DMS53 (cell line): ENCODE measurements at regions not wholly inside any gene's neighbourhood (a gene's known extent, or its start where the extent isn't known, plus 50 kb on each side); places are given as distances from the start of the nearest gene placed in this dataset.

Experiments used
- DNase-seq: peaks from one replicate; lab custom pipeline; 2025; lab: John Stamatoyannopoulos, UW

DNA sequence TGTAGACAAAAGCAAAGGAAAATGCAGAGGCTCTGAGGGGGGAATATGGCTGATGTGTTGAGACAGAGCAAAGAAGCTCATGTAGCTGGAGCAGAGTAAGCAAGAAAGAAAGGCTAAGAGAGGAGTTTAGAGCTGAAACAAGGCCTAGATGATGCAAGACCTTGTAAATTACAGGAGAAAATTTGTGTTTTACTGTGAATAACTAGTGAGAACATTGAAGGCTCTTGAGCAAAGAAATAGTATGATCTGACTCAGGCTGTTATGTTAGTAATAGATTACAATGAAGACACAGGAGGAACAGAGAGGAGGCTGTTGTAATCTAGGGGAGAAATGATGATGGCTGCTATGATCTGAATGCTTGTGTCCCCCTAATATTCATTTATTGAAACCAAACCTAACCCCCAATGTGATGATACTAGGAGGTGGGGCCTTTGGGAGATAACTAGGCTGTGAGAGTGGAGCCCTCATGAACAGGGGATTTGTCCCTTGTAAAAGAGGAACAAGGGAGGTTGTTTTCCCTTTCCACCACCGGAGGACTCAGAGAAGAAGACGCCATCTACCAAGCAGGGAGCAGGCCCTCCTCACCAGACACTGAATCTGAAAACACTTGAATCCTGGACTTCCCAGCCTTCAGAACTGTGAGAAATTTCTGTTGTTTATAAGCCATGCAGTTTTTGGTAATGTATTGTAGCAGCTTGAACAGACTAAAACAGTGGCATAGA is 394.9 kb downstream of the HTR7 start:
- DNase-seq, result no peak

DNA sequence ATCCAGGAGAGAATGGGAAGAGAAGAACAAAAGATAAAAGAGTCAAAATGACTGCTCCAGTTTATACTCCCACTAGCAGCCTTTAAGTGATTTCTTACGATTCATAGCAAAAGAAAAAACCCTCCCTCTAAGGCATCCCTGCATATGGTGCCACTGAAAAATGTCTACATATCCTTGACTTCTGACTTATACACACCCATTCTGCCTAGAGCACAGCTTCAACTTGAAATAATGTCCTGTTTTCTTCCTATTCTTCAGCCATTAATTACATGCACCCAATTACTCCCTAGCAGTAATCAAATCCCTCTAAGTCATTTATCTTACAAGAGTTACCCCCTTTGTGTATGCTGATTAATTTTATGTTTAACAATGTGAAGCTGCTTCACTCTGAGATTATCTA is 393.5 kb downstream of the HTR7 start:
- no peak for DNase-seq

DNA sequence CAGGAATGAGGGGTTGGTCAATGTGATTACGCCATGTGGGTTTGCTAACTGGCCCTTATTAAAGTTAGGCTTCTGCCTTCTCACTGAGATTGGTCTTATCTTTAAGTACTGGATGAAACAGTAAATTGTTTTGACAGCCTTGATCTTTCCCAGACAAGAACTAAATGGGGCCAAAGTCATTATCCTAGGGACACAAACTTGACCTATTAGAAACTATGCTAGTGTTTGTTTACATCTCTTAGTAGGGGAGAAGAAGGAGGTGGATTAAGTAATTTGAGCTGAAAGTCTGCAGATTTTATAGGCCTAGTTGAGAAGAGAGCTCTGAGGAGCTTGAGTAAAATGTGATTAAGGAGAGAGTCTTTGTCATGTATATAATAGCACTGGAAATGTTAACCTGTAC is 386.9 kb downstream of the HTR7 start:
- DNase-seq, result no peak

DNA sequence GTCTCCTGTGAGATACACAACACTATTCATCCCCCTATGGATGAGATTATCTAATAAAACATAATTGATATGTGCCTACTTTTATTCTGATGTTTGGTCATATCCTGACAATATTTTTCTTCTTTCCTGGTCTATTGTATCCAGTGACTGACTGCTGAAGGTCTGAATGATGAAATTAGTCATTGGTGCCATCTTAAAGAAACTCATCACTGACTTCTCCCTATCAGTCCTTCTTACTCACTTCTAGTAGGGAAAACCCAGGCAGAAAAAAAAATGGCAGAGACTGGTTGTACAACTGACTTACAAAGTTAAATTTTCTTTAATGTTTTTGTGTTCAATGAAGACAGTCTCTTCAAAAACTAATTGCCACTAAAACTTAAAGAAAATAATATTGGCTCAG is 377.4 kb downstream of the HTR7 start:
- no peak for DNase-seq

DNA sequence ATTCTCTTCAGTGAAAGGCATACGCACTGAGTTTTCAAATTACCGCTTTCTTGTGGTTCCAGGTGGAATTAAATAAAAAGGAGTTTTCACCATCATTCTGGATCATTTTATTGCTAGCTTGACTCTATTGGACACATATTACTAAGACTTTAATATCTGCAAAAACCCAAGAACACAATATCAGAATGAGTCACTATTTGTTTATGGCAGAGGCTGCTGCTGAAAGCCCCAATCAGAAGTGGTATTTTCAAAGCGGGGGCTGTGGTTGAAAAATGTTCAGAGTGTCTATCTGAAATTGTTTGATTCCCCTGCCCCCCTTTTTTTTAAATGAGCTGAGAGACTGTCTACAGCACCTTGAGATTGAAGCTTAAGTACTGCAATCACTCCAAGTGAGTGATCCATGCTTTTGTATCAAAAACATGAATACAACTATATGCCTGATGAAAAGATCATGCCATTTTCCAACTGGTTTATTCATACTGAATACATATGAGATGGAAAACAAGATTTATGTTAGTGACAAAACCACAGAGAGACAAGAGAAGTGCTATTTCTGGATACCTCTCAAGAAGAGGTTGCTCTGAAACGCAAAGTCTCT is 376.4 kb downstream of the HTR7 start:
- peak; percentile 9 for DNase-seq

DNA sequence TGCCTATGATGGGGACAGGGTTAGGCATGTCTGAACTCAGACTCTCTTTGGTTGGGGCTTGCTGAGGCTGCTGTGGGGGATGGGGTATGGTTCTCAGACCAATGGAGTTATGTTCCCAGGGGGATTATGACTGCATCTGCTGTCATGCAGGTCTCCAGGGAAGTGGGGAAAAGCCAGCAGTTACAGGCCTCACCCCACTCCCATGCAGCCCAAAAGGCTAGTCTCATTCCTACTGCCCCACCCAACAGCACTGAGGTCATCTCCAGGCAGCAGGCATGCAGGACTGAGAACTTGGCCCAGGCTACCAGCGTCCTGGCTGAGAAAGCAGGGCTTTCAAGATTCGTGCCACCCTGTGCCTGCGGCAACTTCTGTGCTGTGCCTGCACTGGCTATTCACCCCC is 373.3 kb downstream of the HTR7 start:
- peak; percentile 20 for DNase-seq

DNA sequence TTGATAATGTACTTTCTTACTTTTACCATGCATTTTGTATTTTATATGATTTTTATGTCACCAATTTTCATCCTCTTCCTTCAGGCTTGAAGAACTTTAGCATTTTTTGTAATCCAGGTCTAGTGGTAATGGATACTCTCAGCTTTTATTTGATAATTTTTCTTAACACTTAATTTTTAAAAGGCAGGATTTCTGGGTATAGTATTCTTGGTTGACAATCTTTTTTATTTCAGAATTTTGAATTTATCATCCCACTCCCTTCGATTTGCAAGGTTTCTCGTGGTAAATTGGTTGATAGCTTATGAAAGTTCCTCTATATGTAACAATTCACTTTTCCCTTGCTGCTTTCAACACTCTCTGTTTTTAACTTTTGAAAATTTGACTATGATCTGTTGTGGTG is 363.7 kb downstream of the HTR7 start:
- no peak for DNase-seq

DNA sequence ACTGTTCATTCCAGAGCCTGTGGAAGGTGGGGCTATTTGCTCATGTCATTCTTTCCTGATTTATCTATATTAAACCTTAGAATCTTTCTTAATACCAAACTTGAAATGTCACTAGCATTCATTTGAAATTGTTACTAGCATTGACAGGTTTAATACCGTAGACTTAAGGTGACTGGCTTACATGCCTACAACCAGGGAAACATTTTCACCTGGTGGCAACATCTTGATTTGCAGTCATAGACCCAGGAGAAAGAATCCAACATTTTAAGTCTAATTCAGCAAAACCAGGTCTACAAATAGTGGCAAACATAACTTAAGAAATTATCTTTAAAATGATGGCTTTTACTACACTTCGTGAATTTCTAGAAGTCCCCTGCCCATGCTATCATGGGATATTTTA is 353.7 kb downstream of the HTR7 start:
- DNase-seq, result peak; percentile 3

DNA sequence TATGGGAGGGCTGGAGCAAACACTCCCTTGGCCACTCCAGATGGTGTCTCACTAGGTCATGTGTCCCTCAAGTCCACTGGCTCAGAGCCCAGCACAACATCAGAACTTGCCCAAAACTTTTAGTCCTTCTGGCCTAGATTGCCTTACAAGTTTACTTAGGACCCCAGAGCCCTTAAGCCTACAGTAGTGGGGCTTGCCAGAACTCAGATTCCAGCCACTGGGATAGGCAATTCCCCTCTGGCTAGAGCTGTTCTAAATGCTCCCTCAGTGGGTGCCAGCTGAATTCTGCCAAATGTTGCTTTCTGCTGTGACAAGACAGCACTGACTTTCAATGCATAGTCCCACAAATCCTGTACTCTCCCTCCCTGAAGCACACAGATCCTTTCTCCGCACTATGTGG is 331.1 kb downstream of the HTR7 start:
- no peak for DNase-seq

DNA sequence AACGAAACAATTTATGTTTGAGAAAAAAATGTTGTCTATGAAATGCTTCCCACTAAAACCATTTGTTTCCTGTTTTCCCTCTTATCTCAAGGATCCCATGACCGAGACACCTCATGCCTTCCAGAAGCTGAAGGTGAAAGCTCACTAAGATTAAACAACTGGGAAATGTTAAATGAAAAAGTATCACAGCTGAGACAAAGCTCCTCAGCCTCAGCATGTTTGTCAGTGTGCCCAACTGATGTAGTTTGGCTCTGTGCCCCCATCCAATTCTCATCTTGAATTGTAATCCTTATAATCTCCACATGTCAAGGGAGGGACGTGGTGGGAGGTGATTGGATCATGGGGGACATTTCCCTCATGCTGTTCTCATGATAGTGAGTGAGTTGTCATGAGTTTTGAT is 327.3 kb downstream of the HTR7 start:
- no peak for DNase-seq

DNA sequence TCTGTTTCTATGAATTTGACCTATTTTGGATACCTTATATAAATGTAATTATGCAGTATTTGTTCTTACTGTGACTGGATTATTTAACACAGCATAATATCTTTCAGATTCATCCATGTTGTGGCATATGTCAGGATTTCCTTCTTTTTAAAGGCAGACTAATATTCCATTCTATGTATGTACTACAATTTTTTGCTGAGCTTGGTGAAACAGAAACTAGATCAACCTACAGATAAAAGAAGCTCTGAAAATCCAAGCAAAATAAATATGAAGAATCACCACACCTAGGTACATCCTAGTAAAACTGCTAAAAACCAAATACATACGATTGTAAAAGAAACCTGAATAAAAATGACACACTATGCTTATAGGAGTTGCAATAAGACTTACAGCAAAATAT is 300.5 kb downstream of the HTR7 start:
- no peak for DNase-seq

DNA sequence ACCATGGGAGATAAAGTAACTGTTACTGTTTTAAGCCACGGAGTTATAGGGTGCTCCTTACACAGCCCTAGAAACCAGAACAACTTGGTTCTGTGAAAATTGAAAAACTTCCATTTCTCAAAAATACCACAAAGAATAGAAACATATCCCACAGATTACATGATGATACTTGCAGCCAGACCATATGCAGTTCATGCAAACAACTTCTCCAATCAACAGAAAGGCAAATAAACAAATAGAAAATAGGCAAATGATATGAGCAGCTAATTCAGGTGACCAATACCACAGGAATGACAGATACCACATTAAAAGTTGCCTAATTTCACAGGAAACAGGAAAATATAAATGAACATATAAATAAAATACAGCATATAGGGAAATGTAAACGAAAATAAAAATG is 297.5 kb downstream of the HTR7 start:
- DNase-seq, result no peak

DNA sequence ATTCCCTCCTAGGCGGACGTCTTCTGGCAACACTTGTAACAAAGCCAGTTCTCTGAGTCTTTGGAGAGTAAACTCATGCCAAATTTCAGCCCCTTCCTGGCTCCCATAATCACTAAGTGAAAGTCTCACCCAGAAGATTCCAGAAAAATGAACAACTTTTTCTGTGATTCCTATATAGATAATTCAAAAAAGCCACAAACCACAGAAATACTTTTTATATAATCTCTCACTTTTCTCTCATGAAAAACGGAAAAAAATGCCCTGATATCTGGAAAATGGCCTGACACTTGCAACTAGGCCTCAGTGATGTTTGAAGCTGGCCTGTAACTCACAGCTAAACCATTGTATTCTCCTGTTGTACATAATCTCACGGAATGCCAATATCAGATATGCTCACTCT is 296.2 kb downstream of the HTR7 start:
- no peak for DNase-seq

DNA sequence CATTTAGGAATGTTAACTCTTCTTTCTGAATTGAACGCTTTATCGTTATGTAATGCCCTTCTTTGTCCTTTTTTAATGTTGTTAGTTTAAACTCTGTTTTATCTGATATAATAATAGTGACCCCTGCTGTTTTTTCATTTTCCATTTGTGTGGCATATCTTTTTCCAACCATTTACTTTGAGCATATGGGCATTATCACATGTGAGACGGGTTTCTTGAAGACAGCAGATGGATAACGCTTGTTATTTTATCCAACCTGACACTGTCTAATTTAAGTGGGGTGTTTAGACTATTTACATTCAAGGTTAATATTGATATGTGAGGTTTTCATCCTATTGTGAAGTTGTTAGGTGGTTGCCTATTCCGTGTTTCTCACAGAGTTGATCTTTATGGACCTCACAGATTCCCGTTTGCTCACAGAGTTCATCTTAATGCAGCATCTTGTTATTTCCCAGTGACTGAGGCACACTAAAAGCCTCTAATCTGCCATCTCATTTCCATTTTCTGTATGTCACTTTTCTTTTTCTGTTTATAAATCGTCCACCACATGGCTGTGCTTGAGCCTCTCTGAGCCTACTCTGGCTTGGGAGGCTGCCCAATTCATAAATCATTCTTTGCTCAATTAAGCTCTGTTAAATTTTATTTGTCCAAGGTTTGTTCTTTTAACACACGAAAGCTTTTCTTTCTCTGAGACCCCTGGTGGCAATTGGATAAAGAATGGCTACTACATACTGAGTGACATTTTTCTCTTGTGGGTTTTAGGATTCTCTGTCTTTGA is 286.2 kb downstream of the HTR7 start:
- DNase-seq, result no peak

DNA sequence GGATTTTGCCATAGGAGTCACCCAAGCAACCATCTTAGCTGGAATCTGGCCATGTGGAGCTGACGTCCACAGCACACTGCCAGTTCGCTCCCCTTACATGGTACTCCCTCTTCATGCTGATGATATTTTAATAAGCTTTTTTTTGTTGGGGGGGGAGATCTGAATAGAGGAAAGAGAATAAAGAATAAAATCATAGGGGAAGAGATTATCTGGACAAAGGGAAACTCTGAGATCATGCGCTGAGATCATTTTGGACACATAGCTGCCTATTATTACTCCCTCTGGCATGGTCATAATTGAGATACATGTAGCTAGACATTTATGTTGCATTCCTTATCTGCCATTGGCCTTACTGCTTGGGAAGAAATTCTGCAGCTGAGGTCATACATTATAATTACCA is 282.7 kb downstream of the HTR7 start:
- no peak for DNase-seq

DNA sequence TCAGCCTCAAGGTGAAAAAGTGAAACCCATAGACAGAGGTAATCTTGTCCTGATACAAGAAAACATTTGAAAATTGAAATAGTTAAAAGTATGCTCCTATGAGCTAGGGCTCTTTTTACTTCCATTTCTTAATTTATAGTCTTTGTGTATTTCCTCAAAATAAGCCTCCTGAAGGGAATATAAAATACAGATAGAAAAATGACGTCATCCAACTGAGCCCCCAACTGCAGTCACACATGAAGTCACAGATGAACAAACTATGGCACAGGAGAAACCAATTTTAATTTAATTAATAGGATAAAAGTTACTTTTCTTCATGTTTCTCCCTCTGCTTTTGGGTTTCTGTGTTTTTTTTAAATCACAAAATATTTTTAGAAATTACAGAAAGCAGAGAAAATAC is 280.3 kb downstream of the HTR7 start:
- DNase-seq, result no peak

DNA sequence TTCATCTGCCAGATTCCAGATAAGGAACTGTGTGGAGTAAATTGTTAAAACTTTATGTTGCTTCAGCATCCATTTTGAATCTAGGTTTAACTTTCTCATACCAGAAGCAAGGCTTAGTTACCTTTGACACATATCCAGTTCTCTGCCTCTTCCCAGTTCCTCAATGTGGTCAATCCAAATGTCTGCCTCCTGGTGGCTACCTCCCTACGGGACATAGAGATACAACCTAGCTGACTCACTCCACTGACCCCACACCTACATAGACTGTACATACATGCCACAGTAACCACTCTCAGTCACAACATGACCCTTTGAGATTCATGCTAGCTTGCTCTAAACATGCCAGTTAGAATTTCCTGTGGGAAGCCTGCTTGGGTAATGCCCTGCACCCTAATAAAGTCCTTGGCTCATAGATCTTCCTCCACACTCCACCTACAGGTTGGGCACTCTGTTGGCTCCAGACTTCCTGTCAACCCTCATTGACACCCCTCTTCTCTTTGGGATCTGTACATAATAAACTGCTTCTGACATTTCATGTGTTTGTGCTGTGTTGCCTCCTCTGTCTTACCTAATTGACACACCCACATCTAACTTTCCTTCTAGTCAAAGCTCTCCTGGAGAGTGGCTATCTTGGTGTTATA is 278.1 kb downstream of the HTR7 start:
- DNase-seq, result peak; percentile 62

DNA sequence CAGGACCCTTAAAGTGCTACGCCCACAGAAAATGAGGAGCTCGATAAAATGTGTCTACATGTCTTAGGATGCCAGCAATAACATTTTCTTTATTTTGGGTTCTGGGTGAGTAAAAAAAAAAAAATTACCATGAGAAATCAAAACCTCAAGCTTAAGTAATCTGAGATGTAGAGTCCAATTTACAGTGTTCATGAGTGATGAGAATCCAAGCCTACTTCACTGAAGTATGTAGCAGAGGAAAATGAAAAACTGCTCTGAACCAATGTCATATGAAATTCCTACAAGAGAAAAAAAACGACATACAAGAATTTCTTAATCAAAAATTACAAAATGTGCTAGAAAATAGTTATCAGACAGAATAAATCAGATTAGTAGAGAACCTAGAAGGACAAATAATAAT is 274.4 kb downstream of the HTR7 start:
- no peak for DNase-seq

DNA sequence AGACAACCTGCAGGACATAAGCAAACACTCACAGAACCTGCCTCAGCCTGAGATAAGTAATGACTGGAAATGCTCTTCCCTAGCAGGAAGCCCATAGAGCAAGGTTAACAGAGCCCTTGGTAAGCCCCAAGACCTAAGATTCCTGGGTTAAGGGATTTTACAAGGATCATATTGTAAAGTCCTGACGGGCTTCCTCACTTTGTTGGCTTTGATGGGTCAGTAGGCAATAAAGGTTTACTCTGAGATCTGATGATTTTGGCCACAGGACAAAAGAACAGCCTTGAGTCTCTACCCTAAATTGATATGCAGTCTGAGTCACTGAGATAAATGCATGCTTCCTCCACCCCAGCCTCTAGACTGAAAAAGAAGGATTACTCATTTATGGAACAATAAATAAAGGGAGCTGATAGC is 270.8 kb downstream of the HTR7 start:
- DNase-seq, result peak; percentile 65

DNA sequence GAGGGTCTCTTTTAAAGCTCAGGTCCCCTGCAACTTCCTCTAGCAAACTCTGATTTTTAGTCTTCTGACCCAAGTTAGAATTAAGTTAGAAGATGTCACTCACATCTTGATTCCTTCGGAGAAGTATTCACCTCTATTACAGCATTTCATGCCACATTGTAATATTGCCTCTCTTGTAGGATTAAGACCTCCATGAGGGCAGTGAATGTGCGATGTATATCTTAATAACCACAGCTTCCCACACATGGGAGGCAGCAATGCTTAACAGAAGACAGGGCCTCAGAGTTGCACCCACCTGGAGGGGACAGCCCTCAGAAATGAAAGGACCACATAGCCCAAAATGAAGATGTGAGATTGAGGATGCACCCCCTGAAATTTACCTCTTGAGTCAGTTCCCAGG is 270.3 kb downstream of the HTR7 start:
- DNase-seq, result no peak

DNA sequence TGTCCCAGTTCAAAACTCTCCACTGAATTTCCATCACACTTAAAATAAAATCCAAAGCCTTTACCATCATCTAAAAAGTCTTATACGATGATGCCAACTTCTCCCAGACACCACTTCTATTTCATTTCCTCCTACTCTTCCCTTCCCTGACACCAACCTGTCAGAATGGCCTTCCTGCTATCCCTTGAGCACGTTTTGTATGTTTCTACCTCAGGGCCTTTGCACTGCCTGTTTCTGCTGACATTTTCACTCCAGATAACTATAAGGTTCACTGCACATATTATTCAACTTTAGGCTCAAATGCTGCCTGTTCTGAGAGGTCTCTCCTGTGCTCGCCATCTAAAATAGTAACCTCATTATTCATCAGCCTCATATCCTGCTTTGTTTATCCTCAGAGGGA is 269.6 kb downstream of the HTR7 start:
- DNase-seq, result no peak

DNA sequence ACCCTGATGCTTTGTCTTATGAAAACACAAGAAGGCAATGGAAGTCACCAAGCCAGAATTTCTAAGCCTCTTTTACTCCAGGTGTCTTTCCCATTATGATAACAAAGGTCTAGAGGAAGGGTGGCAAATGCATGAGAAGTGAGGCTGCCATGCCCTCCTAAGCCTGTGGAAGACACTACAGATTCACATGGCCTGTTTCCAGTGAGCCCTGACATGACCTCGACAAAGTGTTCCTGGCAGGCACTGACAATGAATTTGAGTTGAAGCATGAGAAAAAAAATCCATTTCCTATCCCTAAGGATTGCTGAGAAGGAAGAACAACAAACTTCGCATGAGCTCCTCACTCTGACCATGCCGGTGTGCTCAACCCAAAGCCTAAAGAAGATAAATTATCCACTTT is 268.0 kb downstream of the HTR7 start:
- peak; percentile 4 for DNase-seq

DNA sequence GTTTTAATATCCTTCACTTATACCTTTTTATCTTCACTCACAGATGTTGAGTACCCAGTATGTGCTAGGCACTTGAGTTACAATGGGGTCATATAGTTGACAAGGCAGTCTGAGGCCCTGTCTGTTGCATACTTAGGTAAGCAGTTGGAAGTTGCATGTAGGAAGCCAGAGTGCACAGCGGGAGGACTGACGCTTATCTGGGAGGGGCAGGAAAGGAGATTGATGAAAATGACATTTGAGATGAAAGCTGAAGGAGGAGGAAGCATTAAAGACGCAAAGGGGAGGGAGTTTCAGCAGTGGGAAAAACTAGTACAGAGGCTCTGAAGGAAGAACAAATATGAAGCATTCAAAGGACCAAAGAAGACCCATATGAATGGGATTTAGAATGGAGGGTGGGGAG is 266.2 kb downstream of the HTR7 start:
- no peak for DNase-seq
